SIG-M5 treated with dmso at 0.1 percent for 504 hours (cell line): ENCODE measurements at regions not wholly inside any gene's neighbourhood (a gene's known extent, or its start where the extent isn't known, plus 50 kb on each side); places are given as distances from the start of the nearest gene placed in this dataset.

ENCODE experiments used
- DNase-seq: peaks from one replicate; lab custom pipeline; 2025; ENCODE audit not compliant: unreplicated experiment; lab: John Stamatoyannopoulos, UW

DNA sequence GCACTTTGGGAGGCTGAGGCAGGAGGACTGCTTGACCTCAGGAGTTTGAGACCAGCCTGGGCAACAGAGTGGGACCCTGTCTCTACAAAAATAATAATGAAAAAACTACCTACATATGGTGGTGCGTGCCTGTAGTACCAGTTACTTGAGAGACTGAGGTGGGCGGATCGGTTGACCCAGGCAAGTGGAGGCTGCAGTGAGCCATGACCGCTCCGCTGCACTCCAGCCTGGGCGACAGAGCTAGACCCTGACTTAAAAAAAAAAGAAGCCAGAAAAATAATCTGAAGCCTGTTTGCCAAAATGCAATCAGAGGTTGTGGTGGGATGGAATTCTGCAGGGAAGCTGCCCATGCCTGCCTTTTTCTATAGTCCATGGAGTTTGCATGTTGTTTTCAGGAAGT, 50.4 kb upstream of the GGTA1 start:
- no peak for DNase-seq

DNA sequence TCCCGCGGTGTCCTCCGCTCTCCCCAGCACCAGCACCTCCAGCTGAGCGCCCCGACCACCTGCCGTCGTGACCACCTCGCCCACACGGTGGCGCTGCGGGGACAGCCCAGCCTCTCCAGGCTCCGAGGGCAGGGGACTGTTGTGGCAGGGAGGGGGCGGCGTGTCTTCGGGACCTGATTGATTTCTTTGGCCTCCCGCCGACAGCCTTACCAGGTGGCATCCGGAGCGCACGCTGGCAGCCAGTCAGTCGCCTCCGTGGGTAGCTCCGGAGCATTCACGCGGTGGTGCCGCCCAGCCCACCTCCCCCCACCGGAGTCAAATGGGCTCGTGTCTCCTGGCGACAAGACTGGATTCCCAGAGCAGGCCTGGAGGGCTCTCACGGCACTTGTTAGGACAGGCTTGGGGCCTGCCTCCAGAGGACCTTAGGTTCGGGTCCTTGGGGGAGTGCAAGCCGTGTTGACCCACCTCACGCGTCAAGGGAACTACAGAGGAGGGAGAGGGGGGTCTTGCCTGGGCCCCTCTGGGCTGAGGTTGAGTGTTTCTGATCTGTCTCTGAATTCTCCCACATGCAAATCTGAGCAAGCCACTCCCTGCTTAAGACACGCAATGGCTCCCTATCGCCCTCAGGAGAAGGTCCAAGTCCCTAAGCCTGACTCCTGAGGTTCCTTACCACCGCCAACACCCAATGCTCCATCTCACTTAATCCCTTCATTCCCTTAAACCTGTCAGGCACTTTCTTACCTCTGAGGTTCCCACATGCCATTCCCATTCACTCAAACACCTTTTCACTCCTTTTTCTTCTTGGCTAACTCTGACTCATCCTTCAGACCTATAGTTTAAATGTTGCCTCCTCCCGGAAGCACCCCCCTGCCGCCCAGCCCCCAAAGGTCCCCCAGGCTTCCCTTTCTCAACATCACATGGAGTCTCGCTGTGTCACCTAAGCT, 51.2 kb upstream of the GGTA1 start:
- peak; percentile 29 for DNase-seq

DNA sequence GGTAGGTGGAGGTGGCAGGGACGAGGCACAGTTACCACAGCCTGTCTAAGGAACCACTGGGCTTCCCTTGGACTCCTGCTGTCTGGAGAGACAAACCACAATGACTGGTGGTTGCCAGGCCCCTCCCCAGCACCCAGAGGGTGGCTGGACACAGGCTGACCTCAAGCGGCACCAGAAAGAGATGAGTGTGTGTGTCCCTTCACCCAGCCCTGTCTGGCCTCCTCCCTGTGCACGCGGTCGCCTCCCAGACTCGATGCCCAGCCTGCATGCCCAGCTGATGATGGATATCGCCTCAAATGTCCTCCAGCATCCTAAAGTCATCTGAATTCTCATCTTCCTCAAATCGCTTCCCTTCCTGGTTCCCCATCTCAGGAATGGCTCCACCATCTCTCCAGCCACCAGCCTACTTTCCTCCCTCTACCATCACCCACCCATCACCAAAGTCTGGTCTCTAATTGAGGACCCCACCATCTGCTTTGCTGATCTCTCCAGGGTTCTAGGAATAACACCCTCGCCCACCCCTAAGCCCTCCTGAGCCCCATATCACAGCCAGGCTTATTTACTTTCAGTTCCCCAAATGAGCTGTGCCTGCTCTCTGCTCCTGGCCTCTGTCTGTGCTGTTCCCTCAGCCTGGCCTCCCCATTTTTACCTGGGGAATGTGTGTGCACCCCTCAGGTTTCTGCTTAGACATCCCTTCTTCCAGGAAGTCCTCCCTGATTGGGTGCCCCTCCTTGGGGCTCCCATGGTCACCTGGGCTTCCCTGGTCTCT, 52.5 kb upstream of the GGTA1 start:
- peak; percentile 40 for DNase-seq

DNA sequence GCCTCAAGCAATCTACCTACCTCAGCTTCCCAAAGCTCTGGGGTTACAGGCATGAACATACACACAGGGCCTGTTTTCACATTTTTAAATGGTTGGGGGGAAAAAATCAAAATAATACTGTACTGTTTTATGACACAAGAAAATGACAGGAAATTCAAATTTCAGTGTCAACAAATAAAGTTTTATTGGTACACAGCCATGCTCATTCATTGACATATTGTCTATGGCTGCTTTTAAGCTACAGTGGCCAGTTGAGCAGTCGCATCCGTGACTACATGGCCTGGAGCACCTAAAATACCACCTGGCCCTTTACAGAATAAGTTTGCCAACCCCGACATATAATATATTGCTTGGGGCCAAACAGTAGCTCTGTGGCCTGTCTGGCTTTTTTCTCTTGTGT, 56.4 kb upstream of the GGTA1 start:
- DNase-seq = no peak

DNA sequence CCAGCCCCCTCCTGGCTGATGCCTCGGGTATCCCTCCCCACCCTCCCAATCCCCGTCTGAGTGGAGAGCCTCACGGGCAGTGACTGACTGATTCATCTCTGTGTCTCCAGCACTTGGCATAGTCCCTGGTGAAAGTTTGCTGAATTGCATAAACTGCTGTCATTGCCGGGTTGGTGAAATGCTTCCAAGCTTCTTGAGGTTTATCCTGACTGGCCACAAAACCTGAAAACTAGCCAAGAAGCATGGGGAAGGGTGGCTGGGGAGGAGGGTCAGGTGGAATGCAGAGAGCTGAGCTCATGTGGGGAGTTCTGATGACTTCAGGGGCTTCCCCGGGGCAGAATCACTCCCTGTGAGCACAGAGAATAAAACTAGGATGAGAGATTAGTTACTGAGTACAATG, 56.9 kb upstream of the GGTA1 start:
- DNase-seq = no peak

DNA sequence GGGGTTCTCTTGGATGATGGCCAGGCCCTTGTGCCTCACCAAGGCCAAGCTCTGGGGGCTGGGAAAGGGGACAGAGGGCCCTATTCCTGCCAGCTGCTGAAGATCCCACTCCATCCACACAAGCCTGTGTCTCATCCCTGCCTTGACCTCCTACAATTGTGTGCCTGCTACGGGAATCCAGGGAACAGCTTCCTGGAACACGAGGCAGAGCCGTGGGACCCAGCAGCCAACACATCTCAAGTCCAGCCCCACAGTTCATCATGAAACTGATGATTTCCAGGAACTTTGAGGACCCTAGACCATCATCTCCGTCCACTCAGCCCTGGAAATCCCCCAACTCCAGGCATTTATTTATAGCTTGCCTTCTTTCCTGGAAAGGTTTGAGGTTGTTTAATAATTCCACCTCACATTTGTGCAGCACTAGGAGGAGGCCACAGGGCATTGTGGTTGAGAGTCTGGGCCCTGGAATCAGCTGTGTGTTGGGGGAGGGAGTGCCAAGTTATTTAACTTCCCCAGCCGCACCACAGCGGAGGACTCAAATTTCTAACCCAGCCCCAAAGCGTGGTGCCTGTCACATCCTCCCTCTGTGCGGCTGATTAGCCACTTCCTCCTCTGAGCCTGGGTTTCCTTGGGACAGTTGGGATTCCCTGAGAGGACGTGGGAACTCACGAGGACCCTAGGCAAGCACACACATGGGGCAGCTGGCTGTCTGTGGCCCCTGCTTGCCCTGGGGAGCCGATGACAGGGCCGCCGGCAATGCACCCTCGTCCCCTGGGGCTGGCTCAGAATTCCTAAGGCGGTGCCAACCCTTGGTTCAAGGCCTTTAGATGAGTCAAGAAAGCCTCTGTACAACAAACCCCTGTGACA, 58.2 kb upstream of the GGTA1 start:
- peak; percentile 77 for DNase-seq

DNA sequence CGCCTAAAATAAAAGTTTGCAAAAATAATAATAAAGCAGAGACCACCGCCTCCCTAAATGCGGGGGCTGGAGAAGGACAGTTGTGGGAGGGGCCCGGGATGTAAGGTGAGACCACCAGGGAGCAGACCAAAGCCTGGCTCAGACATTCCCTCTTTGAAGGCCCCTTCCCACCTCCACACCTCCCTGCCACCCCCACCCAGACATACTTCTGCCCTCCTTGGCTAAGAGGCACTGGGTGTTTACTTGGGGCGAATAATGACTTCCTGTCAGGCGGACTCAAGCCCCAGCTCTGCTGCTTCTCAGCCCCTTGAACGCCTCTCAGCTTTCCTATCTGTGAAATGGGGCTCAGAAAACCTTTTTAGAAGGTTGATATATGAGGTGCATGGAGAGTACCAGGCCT, 58.8 kb upstream of the GGTA1 start:
- no peak for DNase-seq

DNA sequence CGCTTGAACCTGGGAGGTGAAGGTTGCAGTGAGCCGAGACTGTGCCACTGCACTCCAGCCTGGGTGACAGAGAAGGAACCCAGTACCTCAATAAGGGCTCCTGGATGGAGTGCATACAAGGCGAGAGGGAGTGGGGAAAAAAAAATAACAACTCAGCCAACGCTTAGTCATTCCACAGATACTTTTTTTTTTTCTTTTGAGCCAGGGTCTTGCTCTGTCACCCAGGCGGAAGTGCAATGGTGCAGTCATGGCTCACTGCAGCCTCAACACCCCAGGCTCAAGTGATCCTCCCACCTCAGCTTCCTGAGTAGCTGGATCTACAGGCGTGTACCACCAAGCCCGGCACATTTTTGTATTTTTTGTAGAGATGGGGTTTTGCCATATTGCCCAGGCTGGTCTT, 59.5 kb upstream of the GGTA1 start:
- DNase-seq = no peak

DNA sequence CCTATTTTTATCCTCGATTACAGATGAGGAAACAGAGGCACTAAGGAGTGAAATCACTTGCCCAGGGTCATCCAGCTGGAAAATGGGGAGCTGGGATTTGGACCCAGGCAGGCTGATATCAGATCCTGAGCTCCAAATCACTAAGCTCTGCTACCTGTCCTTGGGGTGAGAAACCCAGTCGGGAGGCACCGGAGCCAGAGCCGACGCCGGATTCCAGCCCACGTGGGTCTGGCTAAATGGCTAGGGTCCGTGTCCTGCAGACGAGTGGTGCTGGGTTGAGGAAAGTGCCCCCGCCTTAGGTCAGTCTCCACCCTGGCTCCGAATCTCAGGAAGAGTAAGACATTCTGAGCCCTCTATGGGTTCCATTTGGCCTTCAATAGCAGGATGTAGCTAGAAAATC, 61.3 kb upstream of the GGTA1 start:
- no peak for DNase-seq

DNA sequence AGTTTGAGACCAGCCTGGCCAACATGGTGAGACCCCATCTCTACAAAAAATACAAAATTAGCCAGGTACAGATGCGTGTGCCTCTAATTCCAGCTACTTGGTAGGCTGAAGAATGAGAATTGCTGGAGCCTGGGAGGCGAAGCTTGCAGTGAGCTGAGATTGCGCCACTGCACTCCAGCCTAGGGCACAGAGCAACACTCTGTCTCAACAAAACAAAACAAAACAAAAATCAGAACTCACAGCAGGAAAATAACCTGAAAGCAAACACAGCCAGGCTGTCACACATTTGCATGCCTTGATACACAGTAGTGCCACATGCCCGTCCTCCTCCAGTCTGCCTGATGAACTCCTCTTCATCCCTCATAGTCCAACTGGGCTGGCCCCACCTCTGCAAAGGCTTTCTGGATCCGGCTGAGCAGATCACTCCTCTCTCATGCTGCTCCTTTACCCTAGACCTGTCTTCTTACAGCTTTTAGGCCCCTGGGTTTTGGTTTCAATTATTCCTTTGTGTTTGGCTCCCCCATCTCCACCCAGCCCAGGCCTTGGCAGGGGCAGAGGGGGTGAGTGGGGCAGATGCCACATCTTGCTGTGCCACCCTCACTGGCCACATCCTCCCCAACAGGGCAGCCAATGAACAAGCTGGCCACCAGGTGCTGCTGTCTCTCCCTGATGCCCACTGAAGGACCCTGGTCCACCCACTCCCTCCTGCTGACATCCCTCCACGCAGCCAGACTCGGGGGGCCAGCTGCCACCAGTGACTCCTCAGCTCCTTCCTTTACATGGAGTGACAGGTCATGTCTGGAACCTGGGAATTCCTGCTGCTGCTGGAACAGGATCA, 62.0 kb upstream of the GGTA1 start:
- no peak for DNase-seq

DNA sequence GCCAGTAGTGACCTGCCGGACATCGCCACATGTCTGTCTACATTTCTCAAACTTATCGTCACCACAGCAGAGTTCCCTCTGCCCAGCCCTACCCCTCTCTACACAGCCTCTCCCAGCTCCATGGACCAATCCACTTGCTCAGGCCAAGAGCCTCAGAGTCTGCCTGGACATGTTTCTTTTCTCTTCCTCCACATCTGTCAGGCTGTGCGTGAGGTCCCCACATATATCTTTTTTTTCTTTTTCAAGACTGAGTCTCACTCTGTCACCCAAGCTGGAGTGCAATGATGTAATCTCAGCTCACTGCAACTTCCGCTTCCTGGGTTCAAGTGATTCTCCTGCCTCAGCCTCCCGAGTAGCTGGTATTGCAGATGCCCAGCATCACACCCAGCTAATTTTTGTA, 62.7 kb upstream of the GGTA1 start:
- no peak for DNase-seq

DNA sequence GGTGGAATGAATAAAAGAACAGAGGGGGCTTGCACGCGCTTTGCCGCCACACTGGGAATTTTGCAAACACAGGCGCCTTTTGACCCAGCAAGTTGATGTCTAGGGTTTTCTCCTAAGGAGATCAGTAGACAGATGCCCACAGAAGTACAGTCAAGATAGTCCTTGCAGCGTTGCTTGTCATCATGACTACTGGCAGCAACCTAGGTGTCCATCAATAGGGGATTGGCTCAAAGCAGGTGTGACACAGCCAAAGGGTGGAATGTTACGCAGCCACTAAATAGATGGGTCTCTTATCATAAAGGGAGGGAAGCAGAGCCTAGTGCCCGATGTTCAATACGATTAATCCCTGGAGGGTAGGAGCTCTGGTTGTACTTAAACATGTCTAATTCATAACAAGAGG, 63.8 kb upstream of the GGTA1 start:
- no peak for DNase-seq

DNA sequence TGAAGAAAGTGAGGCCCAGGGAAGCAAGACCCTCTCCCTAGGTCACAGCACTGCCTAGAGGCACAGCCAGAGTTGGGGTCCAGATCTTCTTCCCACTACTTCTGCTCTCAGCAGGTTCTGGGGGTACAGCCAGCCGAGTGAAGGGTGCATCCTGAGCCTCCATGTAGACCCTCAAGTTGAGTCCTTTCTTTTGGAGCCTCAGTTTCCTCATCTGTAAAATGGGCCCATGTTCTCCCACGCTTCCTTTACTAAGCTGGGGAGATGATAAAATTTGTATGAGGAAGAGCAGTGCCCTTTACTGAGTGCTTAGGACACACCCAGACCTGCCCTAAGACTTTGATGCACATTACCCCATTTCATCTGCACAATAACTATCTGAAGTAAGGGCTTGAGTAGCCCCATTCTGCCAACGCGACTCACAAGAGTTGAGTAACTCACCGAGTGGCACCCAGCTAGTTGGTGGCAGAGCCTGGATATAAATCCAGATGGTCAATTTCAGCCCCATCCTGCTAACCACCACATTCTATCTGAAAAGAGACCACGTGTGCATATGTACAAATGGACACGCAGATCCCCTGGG, 64.3 kb upstream of the GGTA1 start:
- DNase-seq = no peak

DNA sequence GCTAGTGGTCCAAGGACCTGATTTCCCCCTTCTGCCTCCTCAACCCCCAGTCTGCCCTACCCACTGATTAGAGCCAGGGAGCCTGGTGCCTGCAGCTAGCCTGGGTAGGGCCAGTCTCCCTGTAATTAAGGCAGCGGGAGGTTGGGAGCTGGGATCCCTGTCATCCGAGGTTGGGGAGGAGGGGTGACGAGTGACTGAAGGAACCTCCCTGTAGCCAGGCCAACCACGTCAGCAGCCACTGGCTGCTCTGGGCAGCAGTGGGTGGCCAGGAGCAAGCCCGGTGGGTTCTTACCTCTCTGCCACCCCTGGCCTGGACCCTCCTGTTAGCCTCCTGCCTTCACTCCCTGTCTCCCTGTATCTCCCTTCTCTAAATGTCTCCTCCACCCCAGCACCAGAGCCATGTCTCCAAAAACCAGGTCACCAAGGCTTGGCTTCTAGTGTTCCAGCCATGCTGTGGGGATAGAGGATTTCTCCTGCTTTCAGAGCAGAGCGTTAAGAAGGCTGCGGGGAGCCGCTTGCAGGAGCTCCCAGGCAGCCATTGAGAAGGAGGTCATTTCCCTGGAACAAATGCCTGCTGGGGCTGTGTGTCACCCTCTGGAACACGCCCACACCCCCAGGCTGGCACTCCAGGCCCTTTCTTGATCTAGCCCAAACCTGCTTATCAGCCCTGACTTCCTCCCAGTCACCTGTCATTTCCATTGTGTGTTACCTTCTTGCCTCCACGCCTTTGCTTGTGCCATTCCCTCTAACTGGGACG, 65.0 kb upstream of the GGTA1 start:
- DNase-seq = no peak

DNA sequence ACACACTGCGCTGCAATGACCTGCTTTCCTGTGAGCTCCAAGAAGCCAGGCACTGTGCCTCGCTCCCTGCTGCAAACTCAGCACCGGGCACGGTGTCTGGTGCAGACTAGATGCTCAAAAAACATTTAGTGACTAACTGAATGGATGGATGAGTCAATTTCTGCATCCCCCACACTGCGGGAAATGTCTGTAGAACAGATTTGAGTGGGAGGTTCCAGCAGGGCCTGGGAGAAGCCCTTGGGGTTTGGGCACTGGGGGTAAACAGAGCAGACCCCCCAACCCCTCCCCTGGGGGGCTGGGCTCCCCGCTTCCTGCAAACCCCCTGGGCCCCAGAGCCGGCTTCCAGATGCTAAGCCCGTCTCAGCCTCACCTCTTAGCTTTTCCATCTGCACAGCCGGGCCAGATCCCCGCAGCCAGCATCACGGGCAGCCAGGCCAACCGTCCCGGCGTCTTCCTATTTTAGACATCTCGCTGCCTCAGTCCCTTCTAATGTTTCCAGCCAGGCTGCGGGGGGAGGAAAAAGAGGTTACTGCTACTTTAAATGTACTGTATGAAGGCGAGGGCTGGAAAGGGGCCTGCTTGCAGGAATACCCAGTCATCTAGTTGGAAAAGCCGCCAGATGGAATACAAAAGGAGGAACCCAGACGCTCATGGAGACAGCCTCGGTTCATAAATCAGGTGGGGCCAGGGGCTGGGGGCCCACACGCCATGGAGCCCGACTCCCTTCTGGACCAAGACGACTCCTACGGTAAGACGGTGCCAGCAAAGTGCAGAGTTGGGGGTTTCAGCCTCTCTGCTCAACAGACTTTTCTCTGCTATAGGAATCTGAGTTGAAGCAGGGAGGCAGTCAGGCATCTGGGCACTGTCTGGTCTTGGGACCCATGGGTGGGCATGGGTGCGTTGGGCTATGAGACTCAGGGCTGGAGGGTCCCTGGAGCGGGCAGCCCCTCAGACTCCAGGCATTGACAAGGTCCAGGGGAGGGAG, 67.1 kb upstream of the GGTA1 start:
- no peak for DNase-seq

DNA sequence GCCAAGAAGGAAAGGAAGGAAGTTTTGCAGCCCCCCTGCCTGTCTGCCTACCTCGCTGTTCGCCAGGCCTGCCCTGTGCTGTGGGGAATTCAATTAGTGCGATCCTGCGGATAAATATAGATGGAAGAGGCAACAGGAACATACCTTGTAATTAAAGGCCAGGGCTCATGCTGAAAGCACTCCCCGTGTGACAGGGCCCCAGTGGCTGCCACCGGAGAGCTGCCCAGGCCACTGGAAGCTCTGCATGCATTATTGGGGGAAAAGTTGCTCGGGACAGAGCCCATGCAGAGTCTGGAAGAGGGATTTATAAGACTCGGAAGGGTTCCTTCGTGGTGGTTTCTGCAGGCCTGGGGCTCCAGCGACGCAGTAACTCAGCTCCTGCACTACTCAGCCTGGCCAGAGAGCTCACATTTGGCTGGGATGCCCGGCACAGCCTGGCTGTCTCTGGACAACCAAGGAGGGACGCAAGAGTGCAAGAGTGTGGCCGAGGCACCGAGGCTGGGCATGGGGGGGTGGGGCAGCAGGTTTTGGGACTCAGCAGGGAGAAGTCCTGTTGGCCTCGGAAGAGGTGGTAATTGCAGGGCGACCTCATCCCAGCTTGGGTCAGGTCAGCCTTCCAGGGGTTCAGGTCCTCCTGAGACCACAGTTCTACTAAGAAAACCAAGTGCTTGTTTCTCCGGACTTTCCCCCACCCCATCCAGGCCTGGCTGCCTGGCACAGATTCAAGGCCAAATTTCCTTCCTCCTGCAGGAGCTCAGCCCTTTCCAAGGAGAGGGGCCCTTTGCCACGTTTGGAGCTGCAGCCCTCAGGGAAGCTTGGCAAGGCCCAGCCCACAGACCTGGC, 68.1 kb upstream of the GGTA1 start:
- DNase-seq = no peak
